Thymus (tissue), 11 donors: ENCODE measurements at regions not wholly inside any gene's neighbourhood (a gene's known extent, or its start where the extent isn't known, plus 50 kb on each side); places are given as distances from the start of the nearest gene placed in this dataset.
A peak's percentile ranks its signal among the peaks of the same experiment; 100 is the strongest.

Experiments
- DNase-seq, 9 donors: peaks; one replicate each; pipeline ENCODE4 v3.0.0-alpha.2; 2013; ENCODE audit warnings: low spot score in 9 of 9, low read depth in 6 of 9, missing footprints in 1 of 9
- H3K27ac ChIP-seq, 2 donors: one replicate each; pipeline ENCODE4 v1.5.1; 2013; ENCODE audit warnings: control low read depth in 1 of 2, low read depth in 1 of 2, low read length in 1 of 2, mild to moderate bottlenecking in 1 of 2, moderate library complexity in 1 of 2
- H3K27me3 ChIP-seq, 2 donors: one replicate each; pipeline ENCODE4 v1.5.1; 2013; ENCODE audit warnings: low read length in 1 of 2; ENCODE audit not compliant: control insufficient read depth in 2 of 2, insufficient read depth in 1 of 2
- H3K36me3 ChIP-seq, 2 donors: one replicate each; pipeline ENCODE4 v1.5.1; 2013; ENCODE audit warnings: low read length in 1 of 2, mild to moderate bottlenecking in 1 of 2, moderate library complexity in 1 of 2; ENCODE audit not compliant: control insufficient read depth in 2 of 2, insufficient read depth in 2 of 2
- H3K4me1 ChIP-seq, 2 donors: one replicate each; pipeline ENCODE4 v1.5.1; 2013; ENCODE audit warnings: low read length in 2 of 2; ENCODE audit not compliant: control insufficient read depth in 2 of 2, insufficient read depth in 2 of 2
- H3K4me3 ChIP-seq, 2 donors: one replicate each; pipeline ENCODE4 v1.5.1; 2013; ENCODE audit warnings: low read length in 2 of 2, control low read depth in 1 of 2, mild to moderate bottlenecking in 1 of 2
- H3K9me3 ChIP-seq, 2 donors: one replicate each; pipeline ENCODE4 v1.5.1; 2013; ENCODE audit warnings: low read length in 1 of 2, mild to moderate bottlenecking in 1 of 2; ENCODE audit not compliant: control insufficient read depth in 2 of 2, insufficient read depth in 1 of 2
- WGBS: extraction: QIAGEN DNeasy Blood & Tissue Kit; methylation state at CpG from one replicate; pipeline ENCODE4 v1.1.7; 2013; 5-methylcytosine and 5-hydroxymethylcytosine counted together
- donor health status: healthy.

- 77% methylated on average over 1 of the region's 1 CpG for WGBS
- Histone ChIP-seq H3K27me3 (no peaks in the 10 kb centered on the region), H3K36me3 (no peaks in the 10 kb centered on the region), H3K4me1 (no peaks in the 10 kb centered on the region), H3K9me3 (no peaks in the 10 kb centered on the region), H3K4me3 (no peak overlapping the region), H3K27ac (no peak overlapping the region)
- DNase-seq, result no peak
These were observed 382.6 kb downstream of the SNAPC1 start for GRCh38 chr14:62144863-62145262.

- 91% methylated on average over 2 of the region's 2 CpGs for WGBS
- H3K27me3 ChIP-seq, result no peaks in the 10 kb centered on the region
- no peaks in the 10 kb centered on the region for H3K36me3 ChIP-seq
- DNase-seq, result no peak
- no peak overlapping the region for H3K27ac ChIP-seq
- H3K4me1 ChIP-seq, result no peaks in the 10 kb centered on the region
- H3K4me3 ChIP-seq, result no peak overlapping the region
- no peaks in the 10 kb centered on the region for H3K9me3 ChIP-seq
These were observed 383.8 kb downstream of the SNAPC1 start for GRCh38 chr14:62146030-62146429.

GRCh38 chr14:62156052-62156451 lies 393.8 kb downstream of the SNAPC1 start:
- Histone ChIP-seq H3K27me3 (no peaks in the 10 kb centered on the region), H3K4me1 (no peaks in the 10 kb centered on the region), H3K36me3 (no peaks in the 10 kb centered on the region), H3K27ac (no peak overlapping the region), H3K9me3 (no peaks in the 10 kb centered on the region), H3K4me3 (no peak overlapping the region)
- WGBS, result 93% methylated on average over 1 of the region's 1 CpG
- DNase-seq, result no peak

GRCh38 chr14:62158779-62159178 lies 396.6 kb downstream of the SNAPC1 start:
- Histone ChIP-seq H3K36me3 (no peaks in the 10 kb centered on the region), H3K27ac (no peak overlapping the region), H3K4me3 (no peak overlapping the region), H3K27me3 (no peaks in the 10 kb centered on the region), H3K4me1 (no peaks in the 10 kb centered on the region), H3K9me3 (no peaks in the 10 kb centered on the region)
- 9% methylated on average over 2 of the region's 2 CpGs for WGBS
- DNase-seq, result no peak

GRCh38 chr14:62159314-62159713 lies 397.1 kb downstream of the SNAPC1 start:
- H3K9me3 ChIP-seq, result no peaks in the 10 kb centered on the region
- H3K27ac ChIP-seq, result no peak overlapping the region
- 96% methylated on average over 3 of the region's 3 CpGs for WGBS
- H3K4me1 ChIP-seq, result no peaks in the 10 kb centered on the region
- no peak for DNase-seq
- no peaks in the 10 kb centered on the region for H3K27me3 ChIP-seq
- no peaks in the 10 kb centered on the region for H3K36me3 ChIP-seq
- H3K4me3 ChIP-seq, result no peak overlapping the region

- H3K4me3 ChIP-seq, result no peak overlapping the region
- no peaks in the 10 kb centered on the region for H3K27me3 ChIP-seq
- no peaks in the 10 kb centered on the region for H3K4me1 ChIP-seq
- H3K9me3 ChIP-seq, result no peaks in the 10 kb centered on the region
- 22% methylated on average over 8 of the region's 8 CpGs for WGBS
- peak in 5 of 9 donors; percentile 4 to 43 (median 9) for DNase-seq
- no peak overlapping the region for H3K27ac ChIP-seq
- no peaks in the 10 kb centered on the region for H3K36me3 ChIP-seq
These were observed 400.9 kb downstream of the SNAPC1 start for GRCh38 chr14:62162998-62163589.

GRCh38 chr14:62168564-62169155 lies 406.4 kb downstream of the SNAPC1 start:
- 73% methylated on average over 3 of the region's 3 CpGs for WGBS
- DNase-seq, result no peak
- Histone ChIP-seq H3K9me3 (no peaks in the 10 kb centered on the region), H3K27me3 (no peaks in the 10 kb centered on the region), H3K4me3 (no peak overlapping the region), H3K4me1 (no peaks in the 10 kb centered on the region), H3K27ac (no peak overlapping the region), H3K36me3 (no peaks in the 10 kb centered on the region)

GRCh38 chr14:62179367-62180018 lies 417.3 kb downstream of the SNAPC1 start:
- H3K27ac ChIP-seq, result no peak overlapping the region
- no peak overlapping the region for H3K4me3 ChIP-seq
- no peaks in the 10 kb centered on the region for H3K27me3 ChIP-seq
- DNase-seq, result peak in 5 of 9 donors; percentile 2 to 45 (median 8)
- no peaks in the 10 kb centered on the region for H3K4me1 ChIP-seq
- 66% methylated on average over 5 of the region's 5 CpGs for WGBS
- H3K9me3 ChIP-seq, result no peaks in the 10 kb centered on the region
- H3K36me3 ChIP-seq, result no peaks in the 10 kb centered on the region

GRCh38 chr14:62181591-62181990 lies 419.4 kb downstream of the SNAPC1 start:
- Histone ChIP-seq H3K27me3 (no peaks in the 10 kb centered on the region), H3K4me1 (no peaks in the 10 kb centered on the region), H3K27ac (no peak overlapping the region), H3K9me3 (no peaks in the 10 kb centered on the region), H3K36me3 (no peaks in the 10 kb centered on the region), H3K4me3 (no peak overlapping the region)
- no peak for DNase-seq
- WGBS, result 91% methylated on average over 3 of the region's 3 CpGs
